ENCODE measurements at regions not wholly inside any gene's neighbourhood (a gene's known extent, or its start where the extent isn't known, plus 50 kb on each side); places are given as distances from the start of the nearest gene placed in this dataset.

DNA sequence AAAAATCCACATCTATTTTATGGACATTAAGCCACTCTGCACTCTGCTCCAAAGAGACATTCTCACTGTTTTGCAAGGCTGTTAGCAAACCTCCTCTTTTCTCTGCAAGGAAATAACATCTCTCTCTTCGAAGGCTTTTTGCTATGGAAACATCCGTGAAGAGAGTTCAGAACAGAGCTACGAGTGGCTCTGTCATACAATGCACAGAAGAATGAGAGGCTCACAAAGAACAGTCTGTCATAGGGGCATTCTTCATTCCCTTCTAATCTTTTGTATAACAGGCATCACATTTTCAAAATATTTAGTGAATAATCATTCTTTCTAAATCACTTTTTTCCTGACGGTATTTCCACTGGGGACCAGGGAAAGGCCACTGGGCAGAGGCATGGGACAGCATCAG lies 346.1 kb downstream of the IRS2 start:
- no peak for DNase-seq (ENCODE audit: low read depth)

DNA sequence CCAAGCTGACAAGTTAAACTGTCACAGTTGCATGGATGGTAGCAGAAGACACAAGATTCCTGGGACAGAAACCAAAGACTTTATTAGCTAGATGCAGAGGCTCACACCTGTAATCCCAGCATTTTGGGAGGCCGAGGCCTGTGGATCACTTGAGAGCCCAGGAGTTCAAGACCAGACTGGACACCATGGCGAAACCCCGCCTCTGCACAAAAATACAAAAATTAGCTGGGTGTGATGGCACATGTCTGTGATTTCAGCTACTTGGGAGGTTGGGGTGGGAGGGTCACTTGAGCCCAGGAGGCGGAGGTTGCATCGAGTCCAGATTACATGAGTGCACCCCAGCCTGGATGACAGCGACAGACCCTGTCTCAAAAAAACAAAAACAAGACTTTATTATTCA lies 346.6 kb downstream of the IRS2 start:
- no peak for DNase-seq (ENCODE audit: low read depth)

- DNase-seq (ENCODE audit: low read depth): no peak
Measured at GRCh38 chr13:109436841-109437240, 349.5 kb downstream of the IRS2 start.

- DNase-seq (ENCODE audit: low read depth): no peak
Measured at GRCh38 chr13:109436055-109436622, 350.2 kb downstream of the IRS2 start.

DNA sequence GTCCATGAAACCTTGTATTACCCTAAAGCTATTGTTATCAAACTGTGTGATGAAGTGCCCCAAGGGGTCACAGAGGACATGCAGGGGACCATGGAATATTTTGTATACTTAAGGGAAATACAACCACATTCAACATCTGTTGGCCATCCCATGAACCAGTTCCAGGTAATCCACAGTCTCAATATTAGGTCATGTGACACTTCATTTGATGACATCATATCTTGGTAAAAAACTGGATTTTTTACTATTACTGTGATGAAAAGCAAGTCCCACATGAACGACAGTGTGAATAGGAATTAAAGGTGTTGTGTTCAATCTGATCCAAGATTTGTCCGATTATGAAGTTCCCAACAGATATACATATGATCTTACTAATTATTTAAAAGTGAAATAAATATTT lies 355.2 kb downstream of the IRS2 start:
- DNase-seq (ENCODE audit: low read depth): no peak

DNA sequence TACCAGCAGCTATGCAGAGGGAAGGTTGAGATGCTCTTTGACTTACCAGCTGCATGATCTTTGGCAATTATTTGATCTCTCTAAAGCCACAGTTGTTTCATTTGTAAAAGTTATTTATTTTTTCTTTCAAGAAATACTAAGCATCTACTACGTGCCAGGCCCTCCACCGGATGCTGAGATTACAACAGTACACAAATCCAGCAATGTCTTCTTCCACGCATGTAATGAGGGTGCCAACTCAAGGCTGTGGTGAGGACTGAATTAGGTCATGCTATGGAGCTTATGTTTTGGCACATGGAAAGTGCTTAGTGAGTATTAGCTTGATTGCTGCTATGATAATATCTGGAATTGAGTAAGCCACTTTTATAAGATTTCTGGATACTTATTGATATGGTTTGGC lies 358.2 kb downstream of the IRS2 start:
- DNase-seq (ENCODE audit: low read depth): no peak

DNA sequence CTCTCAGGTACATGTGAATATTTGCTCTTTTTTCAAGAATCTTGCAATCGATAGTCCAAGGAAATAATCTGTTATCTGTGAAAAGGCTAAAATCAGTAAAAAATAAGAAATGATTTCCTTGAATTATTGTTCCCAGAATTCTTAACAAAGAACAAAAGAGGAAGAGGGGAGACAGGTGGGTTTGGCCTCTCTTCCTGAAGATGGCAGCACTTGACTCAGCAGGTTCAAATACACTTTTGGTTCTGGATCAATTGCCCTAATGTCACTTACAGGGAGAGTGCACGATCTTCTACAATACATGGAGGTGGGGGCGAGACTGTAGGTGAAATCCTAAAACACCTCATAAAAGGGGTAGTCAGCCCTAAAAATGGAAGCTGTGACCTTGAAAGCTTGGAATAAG lies 358.7 kb downstream of the IRS2 start:
- no peak for DNase-seq (ENCODE audit: low read depth)

GRCh38 chr13:109427148-109427547 lies 359.2 kb downstream of the IRS2 start:
- DNase-seq (ENCODE audit: low read depth): no peak

- DNase-seq (ENCODE audit: low read depth): no peak
Measured at GRCh38 chr13:109426690-109426990, 359.7 kb downstream of the IRS2 start.

GRCh38 chr13:109425821-109426689 lies 360.3 kb downstream of the IRS2 start:
- no peak for DNase-seq (ENCODE audit: low read depth)

- DNase-seq (ENCODE audit: low read depth): no peak
Measured at GRCh38 chr13:109422161-109422560, 364.2 kb downstream of the IRS2 start.

DNA sequence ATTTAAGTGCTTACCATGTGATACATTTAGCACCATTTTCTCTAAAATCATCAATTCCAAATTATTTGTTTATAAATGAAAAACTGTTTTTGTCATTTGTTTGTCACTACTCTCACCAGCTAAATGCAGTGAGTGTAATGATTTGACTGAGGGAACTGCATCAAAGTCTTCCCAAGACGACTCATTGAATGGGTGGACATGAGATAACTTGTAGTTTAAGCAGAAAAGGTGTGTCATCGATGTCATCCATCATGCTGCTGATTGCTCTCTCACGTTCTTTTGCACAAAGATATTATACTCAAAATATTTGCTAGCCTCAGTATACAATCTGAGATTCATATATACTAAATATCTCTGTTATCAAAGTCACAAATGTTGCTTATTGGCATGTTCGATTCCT lies 366.5 kb downstream of the IRS2 start:
- no peak for DNase-seq (ENCODE audit: low read depth)

- no peak for DNase-seq (ENCODE audit: low read depth)
Measured at GRCh38 chr13:109418111-109418510, 368.3 kb downstream of the IRS2 start.

DNA sequence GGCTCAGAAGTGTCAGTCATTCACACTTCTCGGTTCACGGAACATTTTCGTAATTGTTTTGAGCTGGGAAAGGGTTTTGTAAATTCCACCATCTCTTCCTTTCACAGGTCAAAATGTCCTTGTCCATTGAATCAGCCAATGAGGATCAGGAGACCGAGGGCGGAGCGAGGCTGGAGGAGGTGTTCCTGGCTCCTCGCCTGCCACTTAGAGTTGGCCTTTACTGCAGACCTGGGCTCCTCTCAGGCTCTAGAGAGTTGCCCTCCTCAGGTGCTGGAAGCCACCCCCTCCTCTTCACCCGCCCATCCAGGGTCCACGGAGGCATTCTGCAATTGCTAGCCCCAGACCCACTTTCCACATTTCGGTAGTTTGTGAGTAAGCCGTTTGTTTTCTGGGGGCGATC lies 370.4 kb downstream of the IRS2 start:
- no peak for DNase-seq (ENCODE audit: low read depth)

DNA sequence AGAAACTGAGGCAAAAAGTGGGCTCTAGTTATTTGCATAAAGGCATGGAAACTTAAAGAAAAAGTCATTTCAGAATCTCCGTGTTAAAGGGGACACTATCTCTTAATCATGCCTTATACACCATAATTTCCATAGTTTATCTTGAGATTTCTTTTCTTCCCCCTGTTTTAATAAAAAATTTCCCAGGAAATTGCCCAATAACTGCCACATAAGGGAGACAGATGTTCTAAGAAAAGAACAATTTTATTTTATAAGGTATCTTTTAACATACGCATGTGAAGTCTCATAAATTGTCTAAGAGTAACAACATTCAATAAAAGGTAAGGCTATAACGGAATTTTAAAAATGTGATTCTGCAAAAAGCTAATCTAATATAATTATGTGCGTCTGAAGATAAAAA lies 371.3 kb downstream of the IRS2 start:
- DNase-seq (ENCODE audit: low read depth): no peak

- no peak for DNase-seq (ENCODE audit: low read depth)
Measured at GRCh38 chr13:109412283-109412901, 374.0 kb downstream of the IRS2 start.

DNA sequence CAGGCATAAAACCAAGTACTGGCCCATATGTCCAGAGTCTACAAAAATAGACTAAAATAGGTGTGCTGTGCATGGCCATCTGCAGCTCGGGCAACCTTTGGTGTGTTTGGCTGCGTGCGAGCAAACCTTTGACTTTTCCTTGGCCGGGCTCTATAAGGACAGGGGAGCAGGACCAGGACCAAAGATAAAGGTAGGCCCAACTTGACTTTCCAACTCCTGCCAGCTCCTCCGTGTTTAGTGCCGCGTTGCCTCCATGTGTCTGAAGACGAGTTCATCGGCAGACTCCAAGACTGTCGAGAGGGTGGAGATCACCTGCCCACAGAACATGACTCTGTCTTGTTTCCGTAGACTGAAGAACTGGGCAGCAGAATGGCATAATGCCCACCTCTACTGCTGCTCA lies 375.5 kb downstream of the IRS2 start:
- no peak for DNase-seq (ENCODE audit: low read depth)

DNA sequence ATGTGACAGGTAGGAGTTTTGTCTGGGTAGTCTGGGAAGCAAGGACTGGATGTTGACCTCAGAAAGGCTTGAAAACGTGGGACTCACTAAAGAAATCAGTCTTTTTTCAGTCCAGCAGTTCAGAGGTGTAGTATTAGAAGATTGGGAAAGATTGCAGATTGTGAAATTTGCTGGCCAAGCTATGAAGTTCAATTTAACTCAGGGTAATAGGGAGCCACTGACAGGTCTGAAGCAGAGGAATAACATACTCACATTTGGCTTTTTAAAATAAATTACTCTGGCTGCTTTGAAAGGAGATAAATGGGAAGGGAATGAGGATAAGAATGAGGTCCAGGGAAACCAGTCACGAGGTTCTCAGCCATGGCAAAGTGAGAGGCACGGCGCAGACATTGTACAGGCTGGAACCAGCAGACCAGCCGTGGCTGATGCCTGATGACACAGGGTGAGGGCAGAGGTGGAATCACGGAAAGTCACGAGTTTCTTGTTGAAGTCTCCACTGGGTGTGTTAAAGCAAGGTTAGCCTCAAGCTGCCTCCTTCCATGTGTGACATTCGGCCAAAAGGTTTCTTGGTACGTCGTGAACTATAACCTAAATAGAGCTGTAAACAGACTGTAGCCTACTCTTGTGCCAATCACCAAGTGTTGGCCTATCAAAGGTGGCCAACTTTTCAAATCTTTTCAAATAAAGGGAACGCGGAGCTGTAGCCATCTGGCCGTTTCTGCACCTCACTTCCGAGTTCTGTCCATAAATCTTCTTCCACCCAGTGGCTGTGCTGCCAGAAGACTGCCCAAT lies 377.6 kb downstream of the IRS2 start:
- DNase-seq (ENCODE audit: low read depth): no peak

DNA sequence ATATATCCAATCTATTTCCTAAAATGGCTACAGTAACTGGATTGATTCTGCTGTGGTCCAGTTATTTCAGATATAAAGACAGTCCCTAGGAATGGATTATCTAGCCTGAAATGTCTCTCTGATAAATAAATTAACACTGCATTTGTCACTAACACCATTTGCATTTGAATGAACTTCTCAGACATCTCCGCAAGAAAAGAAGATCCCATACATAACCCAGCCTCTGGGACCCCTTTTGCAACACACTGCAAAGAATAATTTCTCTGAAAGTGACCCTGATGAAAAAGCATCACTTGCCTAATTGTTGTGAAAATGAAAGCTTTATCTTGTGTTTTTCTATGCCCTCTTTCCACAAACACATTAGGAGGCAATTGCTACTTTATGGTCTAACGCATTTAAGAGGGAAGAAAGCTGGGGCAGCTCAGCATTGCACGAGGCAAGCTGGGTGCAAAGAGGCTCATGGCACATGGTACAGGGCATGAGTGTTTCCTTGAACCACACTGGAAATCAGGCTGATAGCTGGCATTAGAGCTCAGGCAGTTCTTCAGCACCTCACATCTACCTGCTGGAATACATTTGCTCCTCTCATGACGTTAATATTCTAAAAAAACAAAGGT lies 379.9 kb downstream of the IRS2 start:
- no peak for DNase-seq (ENCODE audit: low read depth)

DNA sequence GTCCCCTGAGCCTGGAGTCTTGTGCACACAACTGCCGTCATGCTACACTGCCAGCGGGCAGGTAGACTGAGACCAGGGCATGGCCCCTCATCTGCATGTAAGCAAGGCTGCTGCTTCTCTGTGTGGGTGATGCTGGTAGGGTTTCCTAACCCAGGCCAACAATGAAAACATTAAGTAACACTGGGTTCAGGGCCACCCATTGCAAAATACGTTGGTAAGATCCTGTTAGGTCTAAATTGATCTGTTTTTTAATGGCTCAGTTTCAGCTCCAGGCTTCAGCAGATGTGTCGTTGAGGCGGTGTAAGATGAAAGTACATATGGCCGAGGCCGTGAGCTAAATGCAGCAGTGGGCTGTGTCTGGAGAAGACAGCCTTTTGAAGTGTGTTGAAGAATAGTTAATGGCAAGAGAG lies 383.4 kb downstream of the IRS2 start:
- no peak for DNase-seq (ENCODE audit: low read depth)

DNA sequence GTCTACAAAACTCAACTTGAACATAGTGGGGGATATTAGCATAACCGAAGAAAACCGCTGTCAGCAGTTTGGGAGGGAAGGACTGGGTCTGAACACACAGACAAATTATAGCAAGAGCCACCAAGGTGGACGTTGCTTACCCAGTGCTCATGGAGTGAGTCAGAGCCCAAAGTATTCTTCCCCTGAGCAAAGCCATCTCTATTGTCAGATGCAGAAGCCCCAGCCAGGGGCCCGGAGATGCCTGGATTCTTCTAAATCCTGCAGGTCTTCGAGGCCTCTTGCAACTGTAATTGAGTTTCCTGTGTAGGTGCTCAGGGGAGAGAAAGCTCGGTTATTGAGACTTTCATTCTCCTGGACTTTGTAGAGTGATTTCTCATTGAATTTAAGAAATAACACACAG lies 384.5 kb downstream of the IRS2 start:
- DNase-seq (ENCODE audit: low read depth): no peak

GRCh38 chr13:109401307-109401706 lies 385.1 kb downstream of the IRS2 start:
- no peak for DNase-seq (ENCODE audit: low read depth)

All from fibroblast of the conjunctiva (primary cell).